A673 (cell line): ENCODE measurements at regions not wholly inside any gene's neighbourhood (a gene's known extent, or its start where the extent isn't known, plus 50 kb on each side); places are given as distances from the start of the nearest gene placed in this dataset.

Experiments
- BruUV-seq: library from RNA; stranded (reverse); fragments of 400-500 nt; replicated peaks from 2 replicates; lab custom pipeline; 2021; lab: Mats Ljungman, UMichigan
- CTCF ChIA-PET: fragments of 300-600 bp; sonication (Branson Sonifier 250); formaldehyde crosslinking; loops from one replicate; lab custom pipeline; 2022; ENCODE audit warnings: antibody characterized with exemption; lab: Charles Lee
- POLR2A ChIA-PET: fragments of 300-600 bp; sonication (Branson Sonifier 250); formaldehyde crosslinking; loops from one replicate; lab custom pipeline; 2022; ENCODE audit warnings: antibody characterized with exemption; ENCODE audit not compliant: low non-redundant PET; lab: Charles Lee
- DNase-seq: peaks from one replicate; pipeline ENCODE4 v3.0.0-alpha.2; 2015; ENCODE audit warnings: low spot score
- H3K27ac ChIP-seq: fragments of 200-600 bp; sonication (generic); 2 replicates; pipeline ENCODE4 v1.5.1; 2016; ENCODE audit warnings: mixed run types, low read depth, mild to moderate bottlenecking, mixed read lengths, antibody characterized with exemption, low read length; ENCODE audit not compliant: poor library complexity, severe bottlenecking
- H3K27me3 ChIP-seq: fragments of 200-600 bp; sonication (generic); replicated peaks from 2 replicates; pipeline ENCODE4 v1.6.1; 2017; ENCODE audit warnings: mixed run types, low read depth, mild to moderate bottlenecking, mixed read lengths, antibody characterized with exemption, low read length; ENCODE audit not compliant: insufficient read depth, poor library complexity
- H3K36me3 ChIP-seq: fragments of 200-600 bp; sonication (generic); 2 replicates; pipeline ENCODE4 v1.6.1; 2016; ENCODE audit warnings: mixed run types, mild to moderate bottlenecking, mixed read lengths, antibody characterized with exemption, low read length; ENCODE audit not compliant: insufficient read depth, poor library complexity, severe bottlenecking
- H3K4me1 ChIP-seq: fragments of 200-600 bp; sonication (generic); 2 replicates; pipeline ENCODE4 v1.6.1; 2017; ENCODE audit warnings: mixed run types, mild to moderate bottlenecking, mixed read lengths, antibody characterized with exemption, low read length; ENCODE audit not compliant: insufficient read depth, poor library complexity, severe bottlenecking
- H3K4me3 ChIP-seq: fragments of 200-600 bp; sonication (generic); 2 replicates; pipeline ENCODE4 v1.5.1; 2016; ENCODE audit warnings: low read depth, mixed run types, mild to moderate bottlenecking, mixed read lengths, low read length; ENCODE audit not compliant: poor library complexity, severe bottlenecking
- H3K9me3 ChIP-seq: fragments of 200-600 bp; sonication (generic); 2 replicates; pipeline ENCODE4 v1.6.1; 2016; ENCODE audit warnings: mixed run types, low read depth, mild to moderate bottlenecking, mixed read lengths, antibody characterized with exemption, low read length; ENCODE audit not compliant: poor library complexity, severe bottlenecking
- EZH2 ChIP-seq: fragments of 200-600 bp; sonication (generic); IDR thresholded peaks from 2 replicates; pipeline ENCODE4 v1.6.1; 2017; ENCODE audit warnings: borderline replicate concordance, low read depth, mild to moderate bottlenecking, mixed read lengths, antibody characterized with exemption, low read length; ENCODE audit not compliant: poor library complexity, severe bottlenecking
- intact Hi-C: fragments of 100-400 bp; cut with micrococcal nuclease; formaldehyde crosslinking; loops from one replicate; pipeline ENCODE4 v1.10.0; 2022; ENCODE audit not compliant: unreplicated experiment
- TF ChIP-seq, protein P1 (sequence below): fragments of 300-800, 200-600 bp; sonication (generic); conservative IDR thresholded peaks from 2 replicates; pipeline ENCODE4 v1.5.1; 2017; ENCODE audit warnings: low read depth, mild to moderate bottlenecking, antibody characterized with exemption, low read length, moderate library complexity, mixed read lengths

DNA sequence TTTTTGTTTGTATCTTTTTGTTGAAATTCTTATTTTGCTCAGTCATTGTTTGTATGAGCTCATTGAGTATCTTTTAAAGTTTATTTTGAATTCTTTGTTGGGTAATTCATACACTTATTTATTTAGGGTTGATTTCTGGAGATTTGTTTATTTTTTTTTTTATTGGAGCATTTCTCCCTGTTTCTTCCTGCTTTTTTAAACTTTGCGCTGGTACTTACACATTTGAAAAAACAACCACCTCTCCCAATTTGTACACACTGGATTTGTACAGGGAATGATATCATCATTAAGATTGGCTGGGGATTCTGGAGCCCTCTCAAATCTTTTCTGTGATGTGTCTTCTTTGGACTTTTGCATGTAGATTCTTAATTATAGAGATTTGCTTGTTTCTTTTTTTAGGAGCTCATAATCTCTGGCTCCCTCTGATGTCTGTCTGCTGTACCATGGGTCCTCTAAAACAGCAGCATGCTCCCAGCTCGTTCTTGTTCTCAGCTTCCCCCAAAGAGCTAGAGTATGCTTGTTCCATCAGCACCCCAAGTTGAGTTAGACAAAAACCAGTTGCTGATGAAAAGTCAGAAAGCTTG lies 310.7 kb downstream of the DUSP10 start:
- H3K27ac ChIP-seq, result no peak overlapping the region
- no peaks in the 10 kb centered on the region for H3K9me3 ChIP-seq
- no peaks in the 10 kb centered on the region for H3K36me3 ChIP-seq
- intact Hi-C loops, result no loop called here
- TF ChIP-seq EZH2, result no peak
- TF ChIP-seq, protein P1, sequence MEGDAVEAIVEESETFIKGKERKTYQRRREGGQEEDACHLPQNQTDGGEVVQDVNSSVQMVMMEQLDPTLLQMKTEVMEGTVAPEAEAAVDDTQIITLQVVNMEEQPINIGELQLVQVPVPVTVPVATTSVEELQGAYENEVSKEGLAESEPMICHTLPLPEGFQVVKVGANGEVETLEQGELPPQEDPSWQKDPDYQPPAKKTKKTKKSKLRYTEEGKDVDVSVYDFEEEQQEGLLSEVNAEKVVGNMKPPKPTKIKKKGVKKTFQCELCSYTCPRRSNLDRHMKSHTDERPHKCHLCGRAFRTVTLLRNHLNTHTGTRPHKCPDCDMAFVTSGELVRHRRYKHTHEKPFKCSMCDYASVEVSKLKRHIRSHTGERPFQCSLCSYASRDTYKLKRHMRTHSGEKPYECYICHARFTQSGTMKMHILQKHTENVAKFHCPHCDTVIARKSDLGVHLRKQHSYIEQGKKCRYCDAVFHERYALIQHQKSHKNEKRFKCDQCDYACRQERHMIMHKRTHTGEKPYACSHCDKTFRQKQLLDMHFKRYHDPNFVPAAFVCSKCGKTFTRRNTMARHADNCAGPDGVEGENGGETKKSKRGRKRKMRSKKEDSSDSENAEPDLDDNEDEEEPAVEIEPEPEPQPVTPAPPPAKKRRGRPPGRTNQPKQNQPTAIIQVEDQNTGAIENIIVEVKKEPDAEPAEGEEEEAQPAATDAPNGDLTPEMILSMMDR, result no peak
- ChIA-PET POLR2A (no interaction called here), CTCF (no interaction called here)
- no peak for DNase-seq
- H3K27me3 ChIP-seq, result no peaks in the 10 kb centered on the region
- no peak overlapping the region for H3K4me3 ChIP-seq
- no TSS peak for BruUV-seq
- no peaks in the 10 kb centered on the region for H3K4me1 ChIP-seq

- no peaks in the 10 kb centered on the region for H3K9me3 ChIP-seq
- ChIA-PET POLR2A (no interaction called here), CTCF (no interaction called here)
- intact Hi-C loops, result no loop called here
- no peak for TF ChIP-seq EZH2
- TF ChIP-seq, protein P1, result no peak
- no peaks in the 10 kb centered on the region for H3K27me3 ChIP-seq
- H3K36me3 ChIP-seq, result no peaks in the 10 kb centered on the region
- no peak overlapping the region for H3K27ac ChIP-seq
- no peak for DNase-seq
- BruUV-seq, result no TSS peak
- H3K4me1 ChIP-seq, result no peaks in the 10 kb centered on the region
- no peak overlapping the region for H3K4me3 ChIP-seq
These were observed 309.9 kb downstream of the DUSP10 start for GRCh38 chr1:221431961-221432360.

DNA sequence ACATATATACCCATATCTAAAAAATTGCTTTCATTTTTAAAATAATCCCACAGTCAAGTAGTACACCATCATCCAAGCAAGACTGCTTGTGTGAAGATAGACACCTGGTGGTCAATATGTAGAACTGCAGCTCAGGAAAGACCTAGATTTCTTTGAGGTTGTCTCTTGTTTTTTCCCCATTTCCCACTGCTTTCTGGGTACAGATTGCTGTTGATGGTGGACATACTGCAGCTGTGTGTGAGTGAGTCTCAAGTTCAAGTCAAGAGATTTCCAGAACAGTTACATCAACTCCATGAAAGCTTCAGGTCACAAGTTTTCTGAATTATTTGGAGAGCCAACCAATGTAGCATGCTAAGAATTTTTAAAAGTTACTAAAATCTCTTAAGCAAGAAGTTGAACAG lies 306.4 kb downstream of the DUSP10 start:
- intact Hi-C loops, result loop anchor here (1.0 to 2.0 kb wide), 3 partner anchors 171 to 625 kb away; no protein-coding TSS in a partner anchor
- ChIA-PET POLR2A (no interaction called here), CTCF (interaction anchor here (2.2 kb wide), 1 partner anchor 171 kb away, joined by 15 read pairs; no protein-coding TSS in a partner anchor)
- BruUV-seq, result no TSS peak
- TF ChIP-seq EZH2, result no peak
- TF ChIP-seq, protein P1, result peak; percentile 83
- peak; percentile 53 for DNase-seq
- no peak overlapping the region for H3K4me3 ChIP-seq
- H3K27ac ChIP-seq, result no peak overlapping the region
- H3K4me1 ChIP-seq, result no peaks in the 10 kb centered on the region
- no peaks in the 10 kb centered on the region for H3K36me3 ChIP-seq
- H3K9me3 ChIP-seq, result no peaks in the 10 kb centered on the region
- no peaks in the 10 kb centered on the region for H3K27me3 ChIP-seq
